Endothelial cell of umbilical vein (primary cell): ENCODE measurements at regions not wholly inside any gene's neighbourhood (a gene's known extent, or its start where the extent isn't known, plus 50 kb on each side); places are given as distances from the start of the nearest gene placed in this dataset.

Experiments
- BruUV-seq: library from RNA; stranded (reverse); fragments of 400-500 nt; replicated peaks from 2 replicates; lab custom pipeline; 2021; lab: Mats Ljungman, UMichigan
- CTCF ChIA-PET: fragments of 300-600, 350-600 bp; sonication (Branson Sonifier 250); formaldehyde crosslinking; loops from one replicate; lab custom pipeline; 2021; ENCODE audit warnings: antibody characterized with exemption, inconsistent platforms; lab: Charles Lee
- POLR2A ChIA-PET: fragments of 300-600, 350-600 bp; sonication (Branson Sonifier 250); formaldehyde crosslinking; loops from one replicate; lab custom pipeline; 2021; ENCODE audit warnings: antibody characterized with exemption, inconsistent platforms; lab: Charles Lee
- DNase-seq: peaks from one replicate; pipeline ENCODE4 v3.0.0-alpha.2; 2011; ENCODE audit warnings: low read depth, low spot score
- FAIRE-seq: peaks from 2 replicates; lab custom pipeline; 2011; peaks lifted over from hg19 to GRCh38; lab: Jason Lieb, UNC
- H2AFZ ChIP-seq: 2 replicates; pipeline ENCODE4 v1.6.0; 2012; ENCODE audit warnings: low read depth, low read length, control low read depth, inconsistent platforms
- H3K27ac ChIP-seq: 2 replicates; pipeline ENCODE4 v1.5.1; 2011; ENCODE audit warnings: low read depth, mild to moderate bottlenecking, control low read depth, low read length, moderate library complexity; ENCODE audit not compliant: insufficient read depth
- H3K27me3 ChIP-seq, 2 experiments: 2 replicates each; pipeline versions ENCODE4 v1.6.0 to v1.6.1; 2011; ENCODE audit warnings: low read length in 2 of 2, mixed read lengths in 1 of 2; ENCODE audit not compliant: control insufficient read depth in 2 of 2, insufficient read depth in 2 of 2
- H3K36me3 ChIP-seq, 2 experiments: 2 replicates in 1 of 2; 3 replicates in 1 of 2; pipeline ENCODE4 v1.5.1; 2011; ENCODE audit warnings: low read length in 2 of 2, mild to moderate bottlenecking in 1 of 2, moderate library complexity in 1 of 2; ENCODE audit not compliant: control insufficient read depth in 2 of 2, insufficient read depth in 2 of 2; ENCODE audit errors: extremely low read depth in 1 of 2
- H3K4me1 ChIP-seq: 3 replicates; pipeline ENCODE4 v1.5.1; 2011; ENCODE audit warnings: mild to moderate bottlenecking, low read length; ENCODE audit not compliant: control insufficient read depth, insufficient read depth; ENCODE audit errors: extremely low read depth
- H3K4me2 ChIP-seq: 2 replicates; pipeline ENCODE4 v1.6.1; 2011; ENCODE audit warnings: low read length, control low read depth, mixed read lengths; ENCODE audit not compliant: insufficient read depth
- H3K4me3 ChIP-seq, 3 experiments: fragments of 200-600 bp in 1 of 3; sonication (generic), shearing (Covaris generic) in 1 of 3; replicated peaks in 1 of 3; 2 replicates each; pipeline ENCODE4 v1.5.1; 2011 to 2016; ENCODE audit warnings: control low read depth in 3 of 3, low read length in 3 of 3, mild to moderate bottlenecking in 2 of 3, inconsistent platforms in 1 of 3, low read depth in 1 of 3, moderate library complexity in 1 of 3; ENCODE audit not compliant: insufficient read depth in 1 of 3
- H3K79me2 ChIP-seq: 2 replicates; pipeline ENCODE4 v1.6.0; 2012; ENCODE audit warnings: low read length, inconsistent platforms; ENCODE audit not compliant: control insufficient read depth, insufficient read depth
- H3K9ac ChIP-seq: replicated peaks from 2 replicates; pipeline ENCODE3; 2011; ENCODE audit warnings: low read length, control low read depth; ENCODE audit not compliant: insufficient read depth; ENCODE audit errors: extremely low read depth
- H3K9me1 ChIP-seq: replicated peaks from 3 replicates; pipeline ENCODE4 v1.6.0; 2011; ENCODE audit warnings: mild to moderate bottlenecking, low read length; ENCODE audit not compliant: control insufficient read depth, insufficient read depth; ENCODE audit errors: extremely low read depth
- H3K9me3 ChIP-seq: replicated peaks from 2 replicates; pipeline ENCODE4 v1.5.1; 2012; ENCODE audit warnings: low read length, inconsistent platforms; ENCODE audit not compliant: control insufficient read depth, insufficient read depth
- H4K20me1 ChIP-seq: replicated peaks from 2 replicates; pipeline ENCODE3; 2011; ENCODE audit warnings: mild to moderate bottlenecking, low read length; ENCODE audit not compliant: control insufficient read depth, insufficient read depth; ENCODE audit errors: extremely low read depth
- EZH2 ChIP-seq: IDR thresholded peaks from 2 replicates; pipeline ENCODE4 v1.6.1; 2012; ENCODE audit warnings: borderline replicate concordance, low read depth, mild to moderate bottlenecking, moderate library complexity, low read length, inconsistent platforms; ENCODE audit not compliant: severe bottlenecking
- FOS ChIP-seq: IDR thresholded peaks from 2 replicates; pipeline ENCODE4 v1.6.1; 2011; ENCODE audit warnings: mild to moderate bottlenecking, low read length, moderate library complexity, borderline replicate concordance; ENCODE audit not compliant: insufficient read depth
- GATA2 ChIP-seq: IDR thresholded peaks from 2 replicates; pipeline ENCODE4 v1.7.0; 2011; ENCODE audit warnings: low read depth, mild to moderate bottlenecking, moderate library complexity, mixed read lengths, low read length; ENCODE audit not compliant: insufficient read length, insufficient read depth
- JUN ChIP-seq: IDR thresholded peaks from 2 replicates; pipeline ENCODE4 v1.6.1; 2011; ENCODE audit warnings: borderline replicate concordance, low read depth; ENCODE audit not compliant: insufficient read length, insufficient read depth
- MAX ChIP-seq: IDR thresholded peaks from 2 replicates; pipeline ENCODE4 v1.6.1; 2011; ENCODE audit not compliant: insufficient read depth, insufficient read length
- MYC ChIP-seq: IDR thresholded peaks from one replicate; pipeline ENCODE4 v1.6.1; 2011; ENCODE audit warnings: mild to moderate bottlenecking, low read depth, low read length
- POLR2A ChIP-seq: IDR thresholded peaks from 2 replicates; pipeline ENCODE4 v1.6.1; 2012; ENCODE audit warnings: low read depth, mild to moderate bottlenecking, control low read depth, low read length
- POLR2AphosphoS5 ChIP-seq: IDR thresholded peaks from 2 replicates; pipeline ENCODE4 v1.6.1; 2012; ENCODE audit warnings: low read depth, mild to moderate bottlenecking, control low read depth, low read length, moderate library complexity; ENCODE audit not compliant: insufficient read depth
- dilution Hi-C: fragments of 300-500 bp; cut with MboI; formaldehyde crosslinking; loops from one replicate; pipeline ENCODE4 v1.15.0; 2019; ENCODE audit warnings: low sequenced_read_pairs; ENCODE audit not compliant: extremely low pct_ligation_motif_present
- intact Hi-C: fragments of 100-400 bp; cut with micrococcal nuclease; formaldehyde crosslinking; loops from one replicate; pipeline ENCODE4 v1.10.0; 2022
- TF ChIP-seq, protein P1 (sequence below), 2 donors: IDR thresholded peaks; 1 replicate in 1 of 2; 2 replicates in 1 of 2; pipeline ENCODE4 v1.5.1; 2011; ENCODE audit warnings: low read length in 2 of 2, mild to moderate bottlenecking in 2 of 2, moderate library complexity in 2 of 2, control low read depth in 1 of 2, inconsistent platforms in 1 of 2, low read depth in 1 of 2; ENCODE audit not compliant: insufficient read depth in 1 of 2; ENCODE audit errors: extremely low read depth in 1 of 2

GRCh38 chr2:173584676-173585458, 230.2 kb downstream of the CDCA7 start:
- FAIRE-seq (no peak), DNase-seq (no peak)
- ChIA-PET CTCF (no interaction called here), POLR2A (no interaction called here)
- no peaks in the 10 kb centered on the region for H3K9me3 ChIP-seq
- no peaks in the 10 kb centered on the region for H3K9me1 ChIP-seq
- no peaks in the 10 kb centered on the region for H3K36me3 ChIP-seq
- dilution Hi-C loops (no loop called here), intact Hi-C loops (no loop called here)
- H3K4me1 ChIP-seq: peaks cover 16% of the 10 kb centered on the region
- no peak overlapping the region for H2AFZ ChIP-seq
- no peaks in the 10 kb centered on the region for H3K27me3 ChIP-seq
- no peak overlapping the region for H3K27ac ChIP-seq
- H3K4me3 ChIP-seq: no peak overlapping the region
- H4K20me1 ChIP-seq: no peaks in the 10 kb centered on the region
- H3K79me2 ChIP-seq: no peaks in the 10 kb centered on the region
- no peak overlapping the region for H3K4me2 ChIP-seq
- H3K9ac ChIP-seq: no peak overlapping the region
- TF ChIP-seq POLR2A (no peak), GATA2 (no peak), MYC (no peak), JUN (no peak), POLR2AphosphoS5 (no peak), FOS (no peak), EZH2 (no peak), MAX (no peak)
- TF ChIP-seq, protein P1, sequence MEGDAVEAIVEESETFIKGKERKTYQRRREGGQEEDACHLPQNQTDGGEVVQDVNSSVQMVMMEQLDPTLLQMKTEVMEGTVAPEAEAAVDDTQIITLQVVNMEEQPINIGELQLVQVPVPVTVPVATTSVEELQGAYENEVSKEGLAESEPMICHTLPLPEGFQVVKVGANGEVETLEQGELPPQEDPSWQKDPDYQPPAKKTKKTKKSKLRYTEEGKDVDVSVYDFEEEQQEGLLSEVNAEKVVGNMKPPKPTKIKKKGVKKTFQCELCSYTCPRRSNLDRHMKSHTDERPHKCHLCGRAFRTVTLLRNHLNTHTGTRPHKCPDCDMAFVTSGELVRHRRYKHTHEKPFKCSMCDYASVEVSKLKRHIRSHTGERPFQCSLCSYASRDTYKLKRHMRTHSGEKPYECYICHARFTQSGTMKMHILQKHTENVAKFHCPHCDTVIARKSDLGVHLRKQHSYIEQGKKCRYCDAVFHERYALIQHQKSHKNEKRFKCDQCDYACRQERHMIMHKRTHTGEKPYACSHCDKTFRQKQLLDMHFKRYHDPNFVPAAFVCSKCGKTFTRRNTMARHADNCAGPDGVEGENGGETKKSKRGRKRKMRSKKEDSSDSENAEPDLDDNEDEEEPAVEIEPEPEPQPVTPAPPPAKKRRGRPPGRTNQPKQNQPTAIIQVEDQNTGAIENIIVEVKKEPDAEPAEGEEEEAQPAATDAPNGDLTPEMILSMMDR (IDR thresholded peaks at IDR 0.05; ENCODE audit: extremely low read depth in 1 of 2, insufficient read depth in 1 of 2, low read depth in 1 of 2, low read length in 2 of 2): no peak
- BruUV-seq: no TSS peak
